HG03196 (cell line): ENCODE measurements at regions not wholly inside any gene's neighbourhood (a gene's known extent, or its start where the extent isn't known, plus 50 kb on each side); places are given as distances from the start of the nearest gene placed in this dataset.
"Not testable (repeated sequence)": the region's sequence is repeated elsewhere in the genome, so short reads cannot be mapped to it uniquely, and the experiment has no call there.

Experiments used
- ATAC-seq: cut with Tn5 transposase; IDR thresholded peaks from one replicate; pipeline ENCODE4 v1.9.1; 2021; ENCODE audit not compliant: unreplicated experiment

GRCh38 chr7:23887660-23888059 lies 177.6 kb downstream of the STK31 start:
- no peak for ATAC-seq

DNA sequence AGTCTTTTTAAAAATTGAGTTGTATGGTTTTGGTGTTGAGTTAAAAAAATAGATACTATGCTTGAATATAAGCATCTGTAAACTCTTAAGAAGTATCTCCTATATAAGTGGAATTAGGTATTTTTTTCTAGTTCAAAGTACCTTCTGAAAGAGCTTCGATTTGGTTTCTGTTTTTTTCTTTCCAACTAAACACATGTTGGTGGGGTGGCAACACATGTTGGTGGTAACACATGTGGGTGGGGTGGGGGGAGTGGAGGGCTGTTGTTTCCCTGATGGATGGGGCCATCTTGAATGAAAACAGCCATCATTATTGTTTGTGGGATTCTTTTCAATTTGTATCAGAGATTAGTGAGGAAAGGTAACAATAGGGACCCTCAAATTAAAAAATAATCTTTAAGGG lies 178.9 kb downstream of the STK31 start:
- ATAC-seq: no peak

- no peak for ATAC-seq
Measured at GRCh38 chr7:23889566-23889965, 179.5 kb downstream of the STK31 start.

DNA sequence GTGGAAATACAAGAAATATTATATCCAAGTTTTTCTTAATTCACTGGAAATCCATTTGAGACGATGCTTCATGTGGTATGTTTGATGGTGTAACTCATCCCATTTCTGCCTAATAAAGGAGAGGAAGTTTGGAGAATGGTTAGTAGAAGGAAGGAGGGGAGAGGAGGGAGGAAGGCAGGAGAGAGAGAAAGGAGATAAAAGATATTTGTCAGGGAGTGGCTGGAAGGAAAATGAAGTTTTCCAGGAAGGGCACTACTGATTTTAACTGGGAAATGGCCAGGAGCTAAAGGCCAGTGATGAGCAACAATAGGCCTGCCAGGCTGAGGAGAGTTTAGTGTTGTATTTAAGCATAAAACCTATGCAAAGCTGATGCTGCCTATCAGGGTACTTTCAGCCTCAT lies 182.0 kb downstream of the STK31 start:
- no peak for ATAC-seq

- no peak for ATAC-seq
Measured at GRCh38 chr7:23893176-23893941, 183.3 kb downstream of the STK31 start.

GRCh38 chr7:23893942-23894891 lies 184.2 kb downstream of the STK31 start:
- ATAC-seq: no peak

GRCh38 chr7:23894892-23895569 lies 185.0 kb downstream of the STK31 start:
- no peak for ATAC-seq

DNA sequence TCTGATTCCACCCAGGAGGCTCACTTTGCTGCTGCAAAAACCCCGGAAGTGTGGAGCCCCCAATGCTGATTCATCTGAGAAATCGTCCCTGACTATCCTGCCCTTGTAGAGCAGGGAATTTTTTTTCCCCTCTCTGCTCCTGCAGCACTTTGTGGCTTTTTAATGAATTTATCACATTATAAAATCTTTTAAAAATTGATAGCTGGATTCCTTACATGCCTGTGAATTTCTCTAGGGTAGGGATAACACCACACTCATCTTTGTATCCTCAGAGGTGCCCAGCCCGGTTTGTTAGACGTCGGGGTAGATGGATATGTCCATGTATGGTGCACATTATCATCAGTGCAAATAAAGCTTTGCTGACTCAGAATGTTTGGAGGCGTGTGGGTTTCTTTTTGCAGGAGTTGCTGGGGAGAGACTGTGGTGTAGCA lies 185.7 kb downstream of the STK31 start:
- ATAC-seq: no peak

DNA sequence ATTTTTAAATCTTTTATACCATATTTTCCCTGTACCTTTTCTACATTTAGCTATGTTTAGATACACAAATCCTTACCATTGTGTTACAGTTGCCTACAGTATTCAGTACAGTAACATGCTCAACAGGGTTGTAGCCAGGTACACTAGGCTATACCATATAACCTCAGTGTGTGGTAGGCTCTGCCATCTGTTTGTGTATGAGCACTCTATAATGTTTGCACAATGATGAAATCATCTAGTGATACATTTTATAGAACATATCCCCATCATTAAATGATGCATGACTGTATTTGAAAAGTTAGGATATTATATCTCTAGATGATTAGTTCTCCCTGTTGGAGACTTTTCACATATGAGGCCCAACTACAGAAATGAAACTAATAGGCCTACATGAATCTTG lies 188.6 kb downstream of the STK31 start:
- no peak for ATAC-seq

GRCh38 chr7:23904901-23905300 lies 194.9 kb downstream of the STK31 start:
- not testable (repeated sequence) for ATAC-seq

DNA sequence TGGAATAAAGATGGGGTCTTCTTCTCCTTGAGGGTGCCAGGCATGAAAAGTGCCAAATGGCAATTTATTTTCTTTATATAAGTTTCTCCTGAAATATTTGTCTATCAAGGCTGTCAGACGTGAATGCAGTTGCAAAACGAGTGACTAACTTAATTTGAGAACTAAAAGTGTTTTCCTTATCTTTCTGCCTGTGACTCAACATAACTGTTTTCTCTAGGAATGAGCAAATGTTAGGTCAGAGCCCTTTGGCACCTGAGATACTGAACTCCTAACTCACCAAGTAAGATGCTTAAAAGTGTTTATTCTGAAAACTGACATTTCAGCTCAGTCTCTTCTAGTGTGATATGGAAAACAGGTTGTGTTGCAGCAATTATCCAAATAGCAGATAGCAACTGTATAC lies 197.0 kb downstream of the STK31 start:
- no peak for ATAC-seq

- no peak for ATAC-seq
Measured at GRCh38 chr7:23909426-23909825, 199.4 kb downstream of the STK31 start.

GRCh38 chr7:23912065-23912464 lies 202.0 kb downstream of the STK31 start:
- ATAC-seq: no peak

GRCh38 chr7:23913016-23913415 lies 203.0 kb downstream of the STK31 start:
- ATAC-seq: no peak

GRCh38 chr7:23915236-23915635 lies 205.2 kb downstream of the STK31 start:
- ATAC-seq: no peak

GRCh38 chr7:23918286-23918685 lies 208.3 kb downstream of the STK31 start:
- no peak for ATAC-seq

GRCh38 chr7:23918856-23919255 lies 208.8 kb downstream of the STK31 start:
- ATAC-seq: no peak

- ATAC-seq: no peak
Measured at GRCh38 chr7:23925088-23925487, 215.1 kb downstream of the STK31 start.

GRCh38 chr7:23927709-23928417 lies 217.8 kb downstream of the STK31 start:
- no peak for ATAC-seq

GRCh38 chr7:23928418-23928775 lies 218.4 kb downstream of the STK31 start:
- ATAC-seq: no peak

- ATAC-seq: no peak
Measured at GRCh38 chr7:23930312-23930711, 220.3 kb downstream of the STK31 start.
